CD14-positive monocyte (primary cell): ENCODE measurements at regions not wholly inside any gene's neighbourhood (a gene's known extent, or its start where the extent isn't known, plus 50 kb on each side); places are given as distances from the start of the nearest gene placed in this dataset.

Experiments used
- DNase-seq, 3 donors: peaks; one replicate each; pipeline ENCODE4 v3.0.0-alpha.2; 2011 to 2022
- H2AFZ ChIP-seq: 2 replicates; pipeline ENCODE4 v1.6.0; 2012; ENCODE audit warnings: mild to moderate bottlenecking, low read depth, low read length, inconsistent platforms; ENCODE audit not compliant: insufficient read depth, poor library complexity, severe bottlenecking
- H3K27ac ChIP-seq, 2 donors: 1 replicate in 1 of 2; 2 replicates in 1 of 2; pipeline ENCODE4 v1.5.1; 2012 to 2013; ENCODE audit warnings: low read length in 2 of 2, control low read depth in 1 of 2, inconsistent platforms in 1 of 2, low read depth in 1 of 2, mild to moderate bottlenecking in 1 of 2
- H3K27me3 ChIP-seq, 2 donors: one replicate each; pipeline versions ENCODE4 v1.6.0 to v1.6.1; 2011 to 2013; ENCODE audit warnings: low read length in 2 of 2; ENCODE audit not compliant: control insufficient read depth in 2 of 2, insufficient read depth in 2 of 2
- H3K36me3 ChIP-seq, 2 donors: replicated peaks in 1 of 2; 1 replicate in 1 of 2; 2 replicates in 1 of 2; pipeline versions ENCODE4 v1.5.1 to v1.6.1; 2012 to 2013; ENCODE audit warnings: low read length in 2 of 2, control low read depth in 1 of 2, inconsistent platforms in 1 of 2, mild to moderate bottlenecking in 1 of 2; ENCODE audit not compliant: insufficient read depth in 2 of 2, control insufficient read depth in 1 of 2
- H3K4me1 ChIP-seq, 2 donors: 1 replicate in 1 of 2; 2 replicates in 1 of 2; pipeline versions ENCODE4 v1.5.1 to v1.6.1; 2012 to 2013; ENCODE audit warnings: low read length in 2 of 2, control low read depth in 1 of 2, inconsistent platforms in 1 of 2, mild to moderate bottlenecking in 1 of 2, moderate library complexity in 1 of 2; ENCODE audit not compliant: insufficient read depth in 2 of 2, control insufficient read depth in 1 of 2
- H3K4me2 ChIP-seq: replicated peaks from 2 replicates; pipeline ENCODE3; 2012; ENCODE audit warnings: low read length, moderate library complexity, mild to moderate bottlenecking; ENCODE audit not compliant: poor library complexity, severe bottlenecking; ENCODE audit errors: extremely low read depth
- H3K4me3 ChIP-seq, 3 experiments: fragments of 200-600 bp in 1 of 3; sonication (generic) in 1 of 3; replicated peaks in 1 of 3; 1 replicate in 2 of 3; 2 replicates in 1 of 3; pipeline ENCODE4 v1.5.1; 2011 to 2013; ENCODE audit warnings: low read length in 3 of 3, mild to moderate bottlenecking in 3 of 3, control low read depth in 2 of 3, low read depth in 2 of 3, inconsistent platforms in 1 of 3, moderate library complexity in 1 of 3
- H3K79me2 ChIP-seq: 2 replicates; pipeline ENCODE4 v1.6.0; 2012; ENCODE audit warnings: mild to moderate bottlenecking, control low read depth, inconsistent platforms, low read length, moderate library complexity; ENCODE audit not compliant: insufficient read depth
- H3K9ac ChIP-seq: 2 replicates; pipeline ENCODE4 v1.6.0; 2017; ENCODE audit warnings: low read length, mild to moderate bottlenecking; ENCODE audit not compliant: insufficient read depth, poor library complexity, severe bottlenecking
- H3K9me3 ChIP-seq, 2 donors: replicated peaks in 1 of 2; 1 replicate in 1 of 2; 2 replicates in 1 of 2; pipeline versions ENCODE4 v1.5.1 to v1.6.1; 2012 to 2013; ENCODE audit warnings: low read length in 2 of 2, control low read depth in 1 of 2; ENCODE audit not compliant: control insufficient read depth in 1 of 2, insufficient read depth in 1 of 2
- H4K20me1 ChIP-seq: 2 replicates; pipeline ENCODE4 v1.6.0; 2012; ENCODE audit warnings: mild to moderate bottlenecking, low read length, control low read depth, moderate library complexity; ENCODE audit not compliant: insufficient read depth
- H3K27ac Mint-ChIP-seq, 7 donors: one replicate each; pipeline ENCODE4 v1.8.0; 2020; ENCODE audit warnings: mild to moderate bottlenecking in 7 of 7, mixed read lengths in 7 of 7, moderate library complexity in 6 of 7, inconsistent platforms in 2 of 7
- H3K27me3 Mint-ChIP-seq, 3 donors: one replicate each; pipeline ENCODE4 v1.8.0; 2021 to 2022; ENCODE audit warnings: low read depth in 3 of 3, mild to moderate bottlenecking in 3 of 3, mixed read lengths in 3 of 3, moderate library complexity in 3 of 3, inconsistent platforms in 1 of 3
- H3K36me3 Mint-ChIP-seq, 2 donors: one replicate each; pipeline ENCODE4 v1.8.0; 2020; ENCODE audit warnings: mixed read lengths in 2 of 2, inconsistent platforms in 1 of 2, mild to moderate bottlenecking in 1 of 2
- H3K4me1 Mint-ChIP-seq: one replicate; pipeline ENCODE4 v1.8.0; 2020; ENCODE audit warnings: mild to moderate bottlenecking, mixed read lengths
- H3K4me3 Mint-ChIP-seq, 2 donors: one replicate each; pipeline ENCODE4 v1.8.0; 2020; ENCODE audit warnings: mild to moderate bottlenecking in 2 of 2, mixed read lengths in 2 of 2, moderate library complexity in 1 of 2
- H3K9me3 Mint-ChIP-seq, 7 donors: one replicate each; pipeline ENCODE4 v1.8.0; 2020 to 2022; ENCODE audit warnings: mixed read lengths in 7 of 7, mild to moderate bottlenecking in 6 of 7, moderate library complexity in 6 of 7, inconsistent platforms in 2 of 7
- CTCF ChIP-seq: fragments of 200-600 bp; IDR thresholded peaks from one replicate; pipeline ENCODE4 v1.8.0; 2022; ENCODE audit warnings: antibody characterized with exemption, mild to moderate bottlenecking
- WGBS: methylation state at CpG from one replicate; pipeline ENCODE4 v1.1.5; 2013; ENCODE audit warnings: missing lambda C conversion rate; ENCODE audit not compliant: insufficient coverage; 5-methylcytosine and 5-hydroxymethylcytosine counted together
- intact Hi-C, 2 donors: fragments of 100-400 bp; cut with micrococcal nuclease; formaldehyde crosslinking; loops; one replicate each; pipeline versions ENCODE4 v1.15.0 to v1.15.1; 2023

GRCh38 chr4:173802662-173803022 is 272.6 kb upstream of the HAND2 start:
- peaks cover 2 to 4% (median 4%) of the 10 kb centered on the region in 7 donors for H3K9me3 Mint-ChIP-seq
- H3K27me3 ChIP-seq: no peaks in the 10 kb centered on the region
- H3K4me3 Mint-ChIP-seq: no peak overlapping the region
- no peak for TF ChIP-seq CTCF
- H3K4me3 ChIP-seq: no peak overlapping the region
- H2AFZ ChIP-seq: no peak overlapping the region
- no peaks in the 10 kb centered on the region for H3K79me2 ChIP-seq
- H3K27ac ChIP-seq: no peak overlapping the region
- DNase-seq: no peak
- H4K20me1 ChIP-seq: no peaks in the 10 kb centered on the region
- no peak overlapping the region for H3K27ac Mint-ChIP-seq
- no peaks in the 10 kb centered on the region for H3K4me1 ChIP-seq
- H3K27me3 Mint-ChIP-seq: peaks cover 0 to 2% (median 2%) of the 10 kb centered on the region in 3 donors
- H3K36me3 Mint-ChIP-seq: no peaks in the 10 kb centered on the region
- H3K36me3 ChIP-seq: no peaks in the 10 kb centered on the region
- no peaks in the 10 kb centered on the region for H3K9me3 ChIP-seq
- intact Hi-C loops: no loop called here
- no peaks in the 10 kb centered on the region for H3K4me1 Mint-ChIP-seq
- H3K9ac ChIP-seq: no peak overlapping the region
- H3K4me2 ChIP-seq: no peak overlapping the region

- no peaks in the 10 kb centered on the region for H3K36me3 ChIP-seq
- no peaks in the 10 kb centered on the region for H4K20me1 ChIP-seq
- Mint-ChIP-seq H3K9me3 (peaks cover under 1 to 4% (median 4%) of the 10 kb centered on the region in 7 donors), H3K27me3 (peaks cover 0 to 2% (median 2%) of the 10 kb centered on the region in 3 donors), H3K27ac (no peak overlapping the region), H3K4me1 (no peaks in the 10 kb centered on the region), H3K36me3 (no peaks in the 10 kb centered on the region), H3K4me3 (no peak overlapping the region)
- TF ChIP-seq CTCF: no peak
- no peaks in the 10 kb centered on the region for H3K9me3 ChIP-seq
- H3K4me2 ChIP-seq: no peak overlapping the region
- no peak overlapping the region for H3K27ac ChIP-seq
- no peaks in the 10 kb centered on the region for H3K27me3 ChIP-seq
- no peaks in the 10 kb centered on the region for H3K4me1 ChIP-seq
- intact Hi-C loops: no loop called here
- H2AFZ ChIP-seq: no peak overlapping the region
- DNase-seq: no peak
- H3K79me2 ChIP-seq: no peaks in the 10 kb centered on the region
- no peak overlapping the region for H3K4me3 ChIP-seq
- 100% methylated on average over 1 of the region's 3 CpGs for WGBS
- H3K9ac ChIP-seq: no peak overlapping the region
These were observed 272.0 kb upstream of the HAND2 start for GRCh38 chr4:173801876-173802661.
